ENCODE measurements at regions not wholly inside any gene's neighbourhood (a gene's known extent, or its start where the extent isn't known, plus 50 kb on each side); places are given as distances from the start of the nearest gene placed in this dataset.

GRCh38 chr19:31223740-31224534 is 125.3 kb downstream of the TSHZ3 start:
- 62% methylated on average over 9 of the region's 9 CpGs for WGBS (ENCODE audit: low lambda C conversion rate, missing lambda C conversion rate)
- no peak overlapping the region for H3K4me2 ChIP-seq
- no peaks in the 10 kb centered on the region for H4K20me1 ChIP-seq (ENCODE audit: insufficient read depth, poor library complexity, severe bottlenecking)
- H3K27ac ChIP-seq = peak overlapping the region; percentile 67
- peaks cover 11% of the 10 kb centered on the region for H3K4me1 ChIP-seq (ENCODE audit: insufficient read depth)
- H3K79me2 ChIP-seq = no peaks in the 10 kb centered on the region
- no peaks in the 10 kb centered on the region for H3K9me3 ChIP-seq (ENCODE audit: low read depth)
- H2AFZ ChIP-seq = no peak overlapping the region
- no peaks in the 10 kb centered on the region for H3K27me3 ChIP-seq
- TF ChIP-seq EZH2phosphoT487 (IDR thresholded peaks at IDR 0.05; ENCODE audit: low read depth, severe bottlenecking, unreplicated experiment) (no peak), CTCF (IDR thresholded peaks at IDR 0.05; ENCODE audit: poor library complexity) (no peak), EZH2 (IDR thresholded peaks at IDR 0.05; ENCODE audit: borderline replicate concordance) (no peak)
- no peak overlapping the region for H3K4me3 ChIP-seq
- no peaks in the 10 kb centered on the region for H3K9me2 ChIP-seq (replicated peaks; ENCODE audit: insufficient read depth)
- peak; percentile 8 for DNase-seq (ENCODE audit: low spot score)
- H3K36me3 ChIP-seq (replicated peaks; ENCODE audit: insufficient read depth, low read depth) = no peaks in the 10 kb centered on the region

- 74% methylated on average over 2 of the region's 2 CpGs for WGBS (ENCODE audit: low lambda C conversion rate, missing lambda C conversion rate)
- DNase-seq (ENCODE audit: low spot score) = no peak
- TF ChIP-seq CTCF (IDR thresholded peaks at IDR 0.05; ENCODE audit: poor library complexity) = no peak
- TF ChIP-seq EZH2phosphoT487 (IDR thresholded peaks at IDR 0.05; ENCODE audit: low read depth, severe bottlenecking, unreplicated experiment) = no peak
Observed at GRCh38 chr19:31220540-31220939, 128.7 kb downstream of the TSHZ3 start.

GRCh38 chr19:31214997-31215396 is 134.2 kb downstream of the TSHZ3 start:
- TF ChIP-seq EZH2 (IDR thresholded peaks at IDR 0.05; ENCODE audit: borderline replicate concordance) = no peak
- no peak for TF ChIP-seq EZH2phosphoT487 (IDR thresholded peaks at IDR 0.05; ENCODE audit: low read depth, severe bottlenecking, unreplicated experiment)
- no peak for TF ChIP-seq CTCF (IDR thresholded peaks at IDR 0.05; ENCODE audit: poor library complexity)
- no peaks in the 10 kb centered on the region for H3K4me1 ChIP-seq (ENCODE audit: insufficient read depth)
- no peak overlapping the region for H3K4me2 ChIP-seq
- no peak overlapping the region for H3K27ac ChIP-seq
- H3K4me3 ChIP-seq = no peak overlapping the region
- no peak for DNase-seq (ENCODE audit: low spot score)
- no peaks in the 10 kb centered on the region for H3K79me2 ChIP-seq
- no peak overlapping the region for H2AFZ ChIP-seq
- H4K20me1 ChIP-seq (ENCODE audit: insufficient read depth, poor library complexity, severe bottlenecking) = no peaks in the 10 kb centered on the region
- H3K36me3 ChIP-seq (replicated peaks; ENCODE audit: insufficient read depth, low read depth) = no peaks in the 10 kb centered on the region
- WGBS (ENCODE audit: low lambda C conversion rate, missing lambda C conversion rate) = 93% methylated on average over 2 of the region's 2 CpGs
- no peaks in the 10 kb centered on the region for H3K9me2 ChIP-seq (replicated peaks; ENCODE audit: insufficient read depth)
- H3K27me3 ChIP-seq = no peaks in the 10 kb centered on the region
- H3K9me3 ChIP-seq (ENCODE audit: low read depth) = no peaks in the 10 kb centered on the region

More at GRCh38 chr19:31220540-31220939, 128.7 kb downstream of the TSHZ3 start:
- Histone ChIP-seq H3K9me3 (ENCODE audit: low read depth) (no peaks in the 10 kb centered on the region), H3K9me2 (replicated peaks; ENCODE audit: insufficient read depth) (no peaks in the 10 kb centered on the region), H3K27me3 (no peaks in the 10 kb centered on the region), H3K27ac (no peak overlapping the region), H3K79me2 (no peaks in the 10 kb centered on the region), H3K4me1 (ENCODE audit: insufficient read depth) (peaks cover 11% of the 10 kb centered on the region), H2AFZ (no peak overlapping the region), H3K4me3 (no peak overlapping the region), H4K20me1 (ENCODE audit: insufficient read depth, poor library complexity, severe bottlenecking) (no peaks in the 10 kb centered on the region), H3K36me3 (replicated peaks; ENCODE audit: insufficient read depth, low read depth) (no peaks in the 10 kb centered on the region), H3K4me2 (no peak overlapping the region)

Measured in hepatocyte (in vitro differentiated cells).